ENCODE measurements at regions not wholly inside any gene's neighbourhood (a gene's known extent, or its start where the extent isn't known, plus 50 kb on each side); places are given as distances from the start of the nearest gene placed in this dataset.
"Not testable (repeated sequence)": the region's sequence is repeated elsewhere in the genome, so short reads cannot be mapped to it uniquely, and the experiment has no call there.

DNA sequence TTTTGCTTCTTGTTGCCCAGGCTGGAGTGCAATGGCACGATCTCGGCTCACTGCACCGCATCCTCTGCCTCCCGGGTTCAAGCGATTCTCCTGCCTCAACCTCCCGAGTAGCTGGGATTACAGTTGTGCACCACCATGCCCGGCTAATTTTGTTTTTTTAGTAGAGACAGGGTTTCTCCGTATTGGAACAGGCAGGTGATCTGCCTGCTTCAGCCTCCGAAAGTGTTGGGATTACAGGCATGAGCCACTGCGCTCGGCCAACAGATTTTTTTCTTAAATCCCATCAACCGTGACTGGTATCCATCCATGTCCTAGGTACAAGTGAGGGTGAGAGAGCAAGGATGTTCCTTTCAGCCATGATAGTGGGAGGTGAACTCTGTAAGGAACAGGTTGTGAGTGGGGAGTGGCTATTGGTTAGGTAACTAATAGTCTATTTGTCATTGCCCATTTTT, 103.8 kb upstream of the TPTE start:
- H3K4me3 ChIP-seq (replicated peaks; ENCODE audit: low read depth, low read length); DNase-seq (ENCODE audit: extremely low read depth, low read depth): not testable (repeated sequence)

DNA sequence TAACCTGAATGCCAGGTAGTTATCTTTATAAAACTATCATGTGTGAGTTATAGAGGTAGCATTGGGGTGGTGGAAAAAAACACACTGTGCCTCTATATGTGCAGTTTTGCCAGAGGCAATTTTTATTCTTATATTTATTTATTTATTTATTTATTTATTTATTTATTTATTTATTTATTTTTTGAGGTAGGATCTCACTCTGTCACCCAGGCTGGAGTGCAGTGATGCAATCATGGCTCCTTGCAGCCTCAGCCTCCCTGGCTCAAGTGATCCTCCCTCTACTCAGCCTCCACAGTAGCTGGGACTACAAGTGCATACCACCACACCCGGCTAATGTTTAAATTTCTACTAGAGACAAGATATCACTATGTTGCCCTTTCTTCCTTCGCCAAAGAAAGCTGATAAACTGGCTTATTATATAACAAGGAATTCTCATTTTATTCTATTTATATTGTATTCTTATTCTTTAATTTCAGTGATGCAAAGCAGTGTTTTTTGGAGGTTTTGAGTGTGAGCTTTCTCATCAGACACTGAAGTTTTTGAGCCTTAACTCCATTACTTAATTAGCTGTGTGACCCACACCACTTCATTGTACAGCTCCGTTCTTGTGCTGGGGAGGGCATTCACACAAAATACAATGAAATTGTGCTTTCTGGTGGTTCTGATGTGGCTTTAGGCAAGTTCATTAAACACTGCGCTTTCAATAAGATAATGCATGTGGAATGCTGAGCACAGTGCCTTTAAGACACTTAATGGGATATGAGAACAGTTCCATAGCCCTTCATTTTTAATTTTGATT, 102.9 kb upstream of the TPTE start:
- not testable (repeated sequence) for H3K4me3 ChIP-seq (replicated peaks; ENCODE audit: low read depth, low read length); DNase-seq (ENCODE audit: extremely low read depth, low read depth)

DNA sequence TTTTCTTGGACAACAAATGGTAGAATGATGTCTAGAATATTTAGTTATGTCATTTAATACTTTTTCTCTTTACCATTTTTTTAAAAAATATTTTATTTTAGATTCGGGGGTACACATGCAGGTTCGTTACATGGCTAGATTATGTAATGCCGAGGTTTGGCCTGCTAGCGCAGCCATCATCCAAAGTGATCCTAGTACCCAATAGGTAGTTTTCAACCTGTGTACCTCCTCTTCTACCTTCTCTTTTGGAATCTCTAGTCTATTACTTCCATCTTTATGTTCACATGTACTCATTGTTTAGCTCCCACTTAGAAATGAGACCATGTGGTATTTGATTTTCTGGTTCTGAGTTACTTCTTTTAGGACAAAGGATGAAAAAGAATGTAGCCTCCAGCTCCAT, 100.2 kb upstream of the TPTE start:
- DNase-seq (ENCODE audit: extremely low read depth, low read depth); H3K4me3 ChIP-seq (replicated peaks; ENCODE audit: low read depth, low read length): not testable (repeated sequence)

GRCh38 chr21:10421601-10422000, 99.8 kb upstream of the TPTE start:
- DNase-seq (ENCODE audit: extremely low read depth, low read depth); H3K4me3 ChIP-seq (replicated peaks; ENCODE audit: low read depth, low read length): not testable (repeated sequence)

- not testable (repeated sequence) for DNase-seq (ENCODE audit: extremely low read depth, low read depth); H3K4me3 ChIP-seq (replicated peaks; ENCODE audit: low read depth, low read length)
These were observed 97.1 kb upstream of the TPTE start for GRCh38 chr21:10424097-10424886.

GRCh38 chr21:10424887-10425145, 96.6 kb upstream of the TPTE start:
- not testable (repeated sequence) for DNase-seq (ENCODE audit: extremely low read depth, low read depth); H3K4me3 ChIP-seq (replicated peaks; ENCODE audit: low read depth, low read length)

DNA sequence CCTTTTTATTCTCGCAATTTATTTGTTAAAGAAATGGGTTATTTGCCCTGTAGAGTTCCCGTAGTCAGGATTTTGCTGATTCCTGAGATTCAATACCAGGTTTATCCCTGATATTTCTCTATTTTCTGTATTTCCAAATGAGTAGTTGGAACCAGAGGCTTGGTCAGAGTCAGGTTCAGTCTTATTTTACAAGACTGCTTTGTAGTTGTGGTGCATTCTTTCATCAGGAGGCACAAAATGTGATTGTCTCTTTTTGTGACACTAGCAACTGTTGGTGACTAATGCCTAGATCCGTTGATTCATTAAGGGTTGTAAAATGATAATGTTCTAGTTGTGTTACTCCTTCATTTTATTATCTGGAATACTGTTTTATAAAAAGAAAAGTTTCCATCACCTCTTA, 95.5 kb upstream of the TPTE start:
- no peak for DNase-seq (ENCODE audit: extremely low read depth, low read depth)
- no peak for TF ChIP-seq CTCF (IDR thresholded peaks at IDR 0.05; ENCODE audit: low read depth, low read length, missing control alignments)
- no peak overlapping the region for H3K4me3 ChIP-seq (replicated peaks; ENCODE audit: low read depth, low read length)

GRCh38 chr21:10426812-10427211, 94.6 kb upstream of the TPTE start:
- H3K4me3 ChIP-seq (replicated peaks; ENCODE audit: low read depth, low read length); DNase-seq (ENCODE audit: extremely low read depth, low read depth): not testable (repeated sequence)

DNA sequence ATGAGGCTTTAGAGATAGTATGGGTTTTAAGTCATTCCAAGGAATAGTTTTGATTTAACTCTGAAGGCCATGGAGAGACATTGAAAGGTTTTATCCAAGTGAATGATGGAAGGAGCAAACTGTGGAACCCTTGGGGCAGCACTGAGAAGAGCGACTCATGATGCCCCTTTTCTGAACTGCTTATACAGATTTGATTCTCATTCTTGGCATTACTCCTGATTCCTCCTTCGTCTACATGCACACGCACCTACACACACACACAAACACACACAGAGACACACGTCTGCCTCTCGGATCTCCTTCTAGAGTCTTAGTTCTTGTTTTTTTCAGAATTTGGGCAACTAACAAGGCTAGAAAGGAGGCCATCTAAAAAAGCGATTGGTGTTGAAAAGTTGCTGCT, 94.1 kb upstream of the TPTE start:
- not testable (repeated sequence) for H3K4me3 ChIP-seq (replicated peaks; ENCODE audit: low read depth, low read length); DNase-seq (ENCODE audit: extremely low read depth, low read depth)

GRCh38 chr21:10428981-10429534, 92.3 kb upstream of the TPTE start:
- DNase-seq (ENCODE audit: extremely low read depth, low read depth) = not testable (repeated sequence)

DNA sequence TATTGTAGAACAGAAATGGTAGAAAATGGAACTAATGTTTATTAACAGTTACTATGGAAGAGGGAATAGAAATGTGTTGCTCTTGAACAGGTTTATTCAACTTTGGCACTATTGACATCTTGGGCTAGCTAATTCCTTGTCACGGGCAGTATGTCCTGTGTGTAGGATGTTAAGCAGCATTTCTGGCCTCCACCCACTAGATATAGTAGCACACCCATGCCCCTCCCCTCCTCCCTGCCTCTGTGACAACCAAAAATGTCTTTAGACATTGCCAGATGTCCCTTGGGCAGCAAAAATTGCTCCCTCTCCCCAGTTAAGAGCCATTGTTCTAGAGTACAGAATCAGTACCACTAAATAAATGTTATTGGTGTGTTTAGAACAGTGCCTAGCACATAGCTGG, 91.4 kb upstream of the TPTE start:
- no peak for TF ChIP-seq CTCF (IDR thresholded peaks at IDR 0.05; ENCODE audit: low read depth, low read length, missing control alignments)
- no peak overlapping the region for H3K4me3 ChIP-seq (replicated peaks; ENCODE audit: low read depth, low read length)
- no peak for DNase-seq (ENCODE audit: extremely low read depth, low read depth)

More at GRCh38 chr21:10428981-10429534, 92.3 kb upstream of the TPTE start:
- not testable (repeated sequence) for H3K4me3 ChIP-seq (replicated peaks; ENCODE audit: low read depth, low read length)

- H3K4me3 ChIP-seq (replicated peaks; ENCODE audit: low read depth, low read length); DNase-seq (ENCODE audit: extremely low read depth, low read depth): not testable (repeated sequence)
These were observed 89.4 kb upstream of the TPTE start for GRCh38 chr21:10431995-10432394.

DNA sequence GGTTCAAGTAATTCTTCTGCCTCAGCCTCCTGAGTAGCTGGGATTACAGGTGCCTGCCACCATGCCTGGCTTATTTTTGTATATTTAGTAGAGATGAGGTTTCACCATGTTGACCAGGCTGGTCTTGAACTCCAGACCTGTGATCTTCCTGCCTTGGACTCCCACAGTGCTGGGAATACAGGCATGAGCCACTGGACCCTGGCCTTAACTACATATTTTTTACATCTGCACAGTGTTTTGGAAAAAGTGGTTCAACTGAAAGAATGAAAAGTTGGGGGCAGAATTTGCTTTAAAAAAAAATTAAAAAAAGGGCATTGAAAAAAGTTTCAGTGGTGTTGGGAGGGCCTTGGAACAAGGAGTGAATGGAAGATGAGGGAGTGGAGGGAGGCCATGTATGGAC, 88.9 kb upstream of the TPTE start:
- H3K4me3 ChIP-seq (replicated peaks; ENCODE audit: low read depth, low read length); DNase-seq (ENCODE audit: extremely low read depth, low read depth): not testable (repeated sequence)

GRCh38 chr21:10437977-10438376, 83.4 kb upstream of the TPTE start:
- not testable (repeated sequence) for H3K4me3 ChIP-seq (replicated peaks; ENCODE audit: low read depth, low read length); DNase-seq (ENCODE audit: extremely low read depth, low read depth)

GRCh38 chr21:10440639-10441038, 80.7 kb upstream of the TPTE start:
- not testable (repeated sequence) for H3K4me3 ChIP-seq (replicated peaks; ENCODE audit: low read depth, low read length); DNase-seq (ENCODE audit: extremely low read depth, low read depth)

DNA sequence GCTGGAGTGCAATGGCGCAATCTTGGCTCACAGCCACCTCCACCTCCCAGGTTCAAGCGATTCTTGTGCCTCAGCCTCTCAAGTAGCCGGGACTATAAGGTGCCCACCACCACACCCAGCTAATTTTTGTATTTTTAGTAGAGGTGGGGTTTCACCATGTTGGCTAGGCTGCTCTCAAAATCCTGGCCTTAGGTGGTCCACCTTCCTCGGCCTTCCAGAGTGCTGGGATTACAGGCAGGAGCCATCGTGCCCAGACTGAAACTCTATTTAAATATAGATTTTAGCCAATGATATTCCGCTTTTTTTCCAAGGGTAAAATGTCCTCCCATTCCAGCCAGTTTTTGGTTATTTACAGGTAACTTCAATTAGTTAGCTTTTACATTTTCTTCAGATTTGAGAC, 79.4 kb upstream of the TPTE start:
- not testable (repeated sequence) for H3K4me3 ChIP-seq (replicated peaks; ENCODE audit: low read depth, low read length); DNase-seq (ENCODE audit: extremely low read depth, low read depth)

Measured in HFF-Myc (cell line).